ENCODE measurements at regions not wholly inside any gene's neighbourhood (a gene's known extent, or its start where the extent isn't known, plus 50 kb on each side); places are given as distances from the start of the nearest gene placed in this dataset.

DNA sequence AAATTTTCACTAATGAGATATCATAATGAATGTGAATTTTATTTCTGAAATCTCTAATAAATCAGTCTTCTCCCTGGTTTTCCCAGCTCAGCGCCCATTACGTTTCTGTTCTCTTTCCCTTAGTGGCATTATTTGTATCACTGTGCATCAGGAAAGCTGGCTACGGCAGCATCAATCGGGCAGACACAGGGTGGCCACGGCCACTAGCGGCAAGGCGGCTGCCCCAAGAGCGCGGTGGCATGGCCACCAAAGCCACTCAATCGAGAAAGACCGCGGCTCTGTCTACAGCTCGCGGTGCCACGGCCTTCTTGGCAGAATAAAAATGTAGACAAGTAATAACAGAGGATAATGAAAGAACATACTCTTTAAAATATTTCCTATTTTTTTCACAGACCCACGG lies 168.0 kb downstream of the RPIA start:
- Histone ChIP-seq H3K9me1 (replicated peaks; ENCODE audit: control insufficient read depth, extremely low read depth, insufficient read depth, low read length) (no peaks in the 10 kb centered on the region), H2AFZ (ENCODE audit: low read depth, low read length) (no peak overlapping the region), H3K9me3 (replicated peaks; ENCODE audit: control insufficient read depth, insufficient read depth, low read length) (no peaks in the 10 kb centered on the region), H3K4me3 (replicated peaks in 1 of 3; ENCODE audit: insufficient read depth in 1 of 3, low read depth in 1 of 3, low read length in 3 of 3) (no peak overlapping the region), H3K4me2 (ENCODE audit: insufficient read depth, low read length) (no peak overlapping the region), H3K79me2 (ENCODE audit: control insufficient read depth, insufficient read depth, low read length) (no peaks in the 10 kb centered on the region), H3K36me3 (ENCODE audit: control insufficient read depth in 2 of 2, extremely low read depth in 1 of 2, insufficient read depth in 2 of 2, low read length in 2 of 2) (no peaks in the 10 kb centered on the region), H3K4me1 (ENCODE audit: control insufficient read depth, extremely low read depth, insufficient read depth, low read length) (peaks cover 6% of the 10 kb centered on the region), H3K9ac (replicated peaks; ENCODE audit: extremely low read depth, insufficient read depth, low read length) (no peak overlapping the region), H4K20me1 (replicated peaks; ENCODE audit: control insufficient read depth, extremely low read depth, insufficient read depth, low read length) (no peaks in the 10 kb centered on the region), H3K27ac (ENCODE audit: insufficient read depth, low read depth, low read length) (no peak overlapping the region), H3K27me3 (ENCODE audit: control insufficient read depth in 2 of 2, insufficient read depth in 2 of 2, low read length in 2 of 2) (peaks cover 1 to 10% of the 10 kb centered on the region in 2 experiments)
- dilution Hi-C loops (cut with MboI; ENCODE audit: extremely low pct_ligation_motif_present, low sequenced_read_pairs) (no loop called here), intact Hi-C loops (cut with micrococcal nuclease) (loop anchor here (1.0 kb wide), 1 partner anchor 13 kb away; no protein-coding TSS in a partner anchor)
- DNase-seq (ENCODE audit: low read depth, low spot score) (no peak), FAIRE-seq (no peak)
- POLR2A ChIA-PET, result no interaction called here
- no TSS peak for BruUV-seq (replicated peaks)
- CTCF ChIA-PET, result interaction anchor here (0.6 to 6.4 kb wide), 7 partner anchors 10 to 251 kb away, joined by 3 to 50 read pairs (median 4); no protein-coding TSS in a partner anchor
- no peak for TF ChIP-seq JUN (IDR thresholded peaks at IDR 0.05; ENCODE audit: borderline replicate concordance, insufficient read depth, insufficient read length, low read depth)
- TF ChIP-seq EZH2 (IDR thresholded peaks at IDR 0.05; ENCODE audit: borderline replicate concordance, low read depth, low read length, severe bottlenecking), result no peak
- TF ChIP-seq MAX (IDR thresholded peaks at IDR 0.05; ENCODE audit: insufficient read depth, insufficient read length), result no peak
- TF ChIP-seq POLR2AphosphoS5 (IDR thresholded peaks at IDR 0.05; ENCODE audit: insufficient read depth, low read depth, low read length), result no peak
- TF ChIP-seq CTCF (IDR thresholded peaks at IDR 0.05; ENCODE audit: extremely low read depth in 1 of 2, insufficient read depth in 1 of 2, low read depth in 1 of 2, low read length in 2 of 2), result no peak
- TF ChIP-seq FOS (IDR thresholded peaks at IDR 0.05; ENCODE audit: borderline replicate concordance, insufficient read depth, low read length), result no peak
- no peak for TF ChIP-seq POLR2A (IDR thresholded peaks at IDR 0.05; ENCODE audit: low read depth, low read length)
- no peak for TF ChIP-seq MYC (IDR thresholded peaks at IDR 0.05; ENCODE audit: low read depth, low read length)
- TF ChIP-seq GATA2 (IDR thresholded peaks at IDR 0.05; ENCODE audit: insufficient read depth, insufficient read length, low read depth, low read length), result no peak
